Inferior parietal cortex (tissue), 1 donor: ENCODE measurements at regions not wholly inside any gene's neighbourhood (a gene's known extent, or its start where the extent isn't known, plus 50 kb on each side); places are given as distances from the start of the nearest gene placed in this dataset.

Experiments used
- DNase-seq: peaks from one replicate; pipeline ENCODE4 v3.0.0-alpha.2; 2016; ENCODE audit errors: extremely low spot score

GRCh38 chr5:158482125-158482524, 617.6 kb downstream of the EBF1 start:
- no peak for DNase-seq

GRCh38 chr5:158478139-158478538, 619.2 kb upstream of the CLINT1 start:
- no peak for DNase-seq

DNA sequence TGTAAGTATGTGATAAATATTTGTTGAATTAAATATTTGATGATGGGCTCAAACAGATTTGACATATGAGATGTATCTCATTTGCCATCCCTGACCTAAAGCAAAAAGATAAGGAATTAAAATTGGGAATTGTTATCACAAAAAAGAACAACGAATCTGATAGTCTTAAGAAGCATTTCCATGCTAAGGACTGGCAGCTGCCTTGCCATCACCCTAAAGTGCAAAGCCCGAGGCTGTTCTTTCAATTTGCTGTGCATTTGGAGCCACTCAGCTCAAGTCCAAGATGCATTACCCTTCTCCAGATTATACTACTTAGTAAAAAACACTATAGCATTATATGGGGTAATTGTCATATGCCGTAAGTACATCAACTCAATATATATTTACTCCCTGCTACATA, 618.3 kb upstream of the CLINT1 start:
- no peak for DNase-seq

DNA sequence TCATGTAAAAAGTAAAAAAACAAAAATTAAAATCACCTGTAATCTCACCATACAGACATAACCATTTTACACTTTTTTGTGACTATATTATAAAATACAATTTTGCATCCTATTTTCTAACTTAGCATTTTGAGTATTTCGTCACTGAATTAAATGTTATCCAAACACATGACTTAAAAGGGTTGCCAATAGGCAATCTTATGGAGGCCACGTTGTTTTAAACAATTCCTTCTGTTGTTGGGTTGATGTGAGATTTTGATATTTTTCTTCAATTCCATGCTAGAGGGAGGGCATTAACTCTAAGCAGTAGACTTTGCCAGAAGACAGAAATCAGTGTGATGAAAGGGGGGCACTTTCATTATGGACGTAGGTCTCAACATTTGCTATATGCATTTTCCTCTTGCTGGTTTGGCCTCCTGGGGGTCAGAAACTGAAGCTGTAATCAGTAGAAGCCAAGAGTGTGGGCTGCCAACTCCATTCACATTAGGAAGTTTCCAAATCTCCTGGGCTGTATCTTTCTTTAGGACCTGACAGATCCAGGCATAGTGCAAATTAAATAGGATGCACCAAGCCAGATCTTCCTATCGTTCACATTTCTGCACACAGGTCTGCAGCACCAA, 614.2 kb upstream of the CLINT1 start:
- no peak for DNase-seq

DNA sequence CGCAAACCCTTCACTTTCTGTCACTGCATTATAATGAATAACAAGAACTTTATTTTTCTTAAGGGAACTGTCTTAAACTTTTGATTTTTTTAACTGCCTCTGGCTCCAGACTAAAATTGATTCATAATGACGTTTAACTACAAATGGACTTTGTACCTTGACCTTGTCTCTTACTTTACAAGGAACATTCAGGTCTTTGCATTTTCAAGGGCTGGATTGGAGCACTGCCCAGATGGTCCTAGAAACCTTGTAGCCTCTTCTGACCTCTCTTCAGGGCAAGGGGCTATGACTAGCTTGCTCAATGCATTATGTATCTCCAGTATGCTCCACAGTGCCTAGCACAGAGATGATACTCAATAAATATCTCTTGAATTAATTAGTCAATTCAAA, 612.6 kb upstream of the CLINT1 start:
- no peak for DNase-seq

DNA sequence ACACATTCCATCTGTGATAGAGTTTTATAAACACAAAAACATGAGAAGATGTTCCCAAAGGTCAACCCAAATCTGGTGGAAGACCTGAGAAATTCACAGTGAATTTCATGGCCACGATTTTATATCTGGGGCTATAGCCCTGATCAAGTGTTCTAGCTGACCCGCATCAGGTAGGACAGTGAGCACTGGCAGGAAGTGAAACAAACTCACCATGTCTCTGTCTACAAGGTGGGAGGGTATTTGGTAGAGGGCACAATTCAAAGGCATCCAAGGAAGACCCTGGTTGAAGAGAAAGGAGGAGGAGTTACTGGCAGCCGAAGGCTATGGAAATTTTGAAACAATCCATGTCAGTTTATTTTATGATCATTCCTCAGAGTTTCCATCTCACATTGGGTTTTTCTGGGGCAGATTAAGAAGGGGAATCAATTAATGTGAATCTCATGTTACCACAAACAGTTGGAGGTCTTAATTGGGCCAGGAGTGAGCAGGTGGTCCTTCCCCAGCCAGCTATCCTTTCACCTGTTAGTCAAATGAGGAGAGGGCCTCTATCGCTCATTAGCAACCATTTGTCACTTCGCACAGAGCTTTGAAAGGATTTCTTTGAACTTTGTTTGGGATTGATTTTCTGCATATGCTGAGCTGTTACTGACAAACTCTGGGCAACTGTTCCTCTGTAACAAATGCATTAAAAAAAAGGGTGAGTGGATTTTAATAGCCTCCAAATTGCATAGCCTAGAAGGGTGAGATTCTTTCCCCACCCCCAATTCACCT, 612.0 kb upstream of the CLINT1 start:
- DNase-seq = no peak

GRCh38 chr5:158468444-158468843, 609.5 kb upstream of the CLINT1 start:
- DNase-seq = no peak

DNA sequence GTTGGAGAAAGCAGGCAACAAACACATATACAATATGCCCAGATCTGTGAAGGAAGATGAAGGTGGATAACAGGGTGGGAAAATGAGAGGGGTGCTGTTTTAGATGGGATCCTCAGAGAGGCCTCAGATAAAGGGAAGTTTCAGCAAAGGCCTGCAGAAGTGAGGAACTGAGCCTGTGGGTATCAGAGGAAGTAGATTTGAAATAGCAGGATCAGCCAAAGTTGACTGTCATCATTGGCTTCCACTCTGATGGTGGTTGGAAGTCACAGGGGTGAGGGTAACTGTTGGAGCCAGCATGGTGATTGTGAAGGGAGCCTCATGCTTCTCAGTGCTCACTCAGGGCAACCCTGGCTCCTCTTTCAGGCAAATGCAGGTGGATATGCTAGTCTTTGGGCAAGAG, 607.2 kb upstream of the CLINT1 start:
- DNase-seq = no peak

DNA sequence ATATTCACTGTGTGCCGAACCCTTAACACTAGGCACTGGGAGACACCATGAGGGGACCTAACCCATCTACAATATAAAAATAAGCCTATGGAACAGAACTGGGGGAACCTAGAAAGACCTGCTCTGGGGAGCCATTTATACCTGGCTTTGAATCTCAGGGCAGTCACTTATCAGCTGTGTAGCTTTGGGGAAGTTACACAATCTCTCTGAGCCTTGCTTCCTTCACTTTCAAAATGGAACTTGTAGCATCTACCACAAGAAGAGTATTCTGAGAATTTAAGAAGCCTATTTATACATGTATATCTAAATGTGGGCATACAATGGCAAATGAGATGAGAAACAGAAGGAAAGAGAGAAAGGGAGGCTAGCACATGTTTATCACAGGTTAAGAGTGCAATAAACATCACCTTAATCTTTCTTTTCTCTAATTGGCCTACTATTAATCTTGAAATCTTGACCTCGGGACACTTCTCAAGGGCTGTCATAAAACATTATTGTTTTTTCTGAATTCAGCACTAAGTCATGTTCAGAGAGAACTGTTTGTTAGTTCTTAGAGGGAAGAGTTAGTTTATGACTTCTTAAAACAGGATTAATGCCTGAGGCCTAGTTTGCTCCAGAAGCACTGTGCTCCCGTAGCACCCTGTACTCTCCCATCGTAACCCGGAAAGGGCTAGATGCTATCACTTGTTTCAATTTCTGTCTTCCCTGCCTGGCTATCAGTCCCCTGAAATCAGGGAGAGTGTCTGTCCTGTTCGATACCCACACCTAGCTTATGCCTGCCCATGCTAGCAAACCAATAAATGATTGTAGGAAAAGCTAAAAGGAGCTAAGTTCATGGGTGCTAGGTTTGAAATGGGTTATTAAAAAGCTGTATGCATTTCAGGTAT, 606.4 kb upstream of the CLINT1 start:
- DNase-seq = no peak

DNA sequence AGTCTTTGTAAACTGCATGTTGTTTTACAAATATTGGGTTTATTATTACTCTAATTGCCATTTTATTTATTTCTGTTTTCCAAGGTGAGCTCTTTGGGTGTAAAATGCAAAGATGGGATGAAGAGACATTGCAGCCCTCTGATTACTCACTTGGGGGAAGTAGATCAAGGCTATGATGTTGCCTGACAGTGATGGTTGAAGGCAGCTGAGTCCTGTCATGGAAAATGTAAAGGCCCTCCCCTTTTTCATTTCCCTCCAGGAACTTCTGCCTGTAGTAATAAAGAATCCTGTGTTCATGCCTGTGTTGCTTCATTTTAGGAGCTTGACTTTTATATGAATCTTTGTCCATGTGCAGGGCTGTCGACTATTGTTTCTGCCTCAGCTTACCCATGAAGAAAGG, 605.4 kb upstream of the CLINT1 start:
- DNase-seq = no peak

DNA sequence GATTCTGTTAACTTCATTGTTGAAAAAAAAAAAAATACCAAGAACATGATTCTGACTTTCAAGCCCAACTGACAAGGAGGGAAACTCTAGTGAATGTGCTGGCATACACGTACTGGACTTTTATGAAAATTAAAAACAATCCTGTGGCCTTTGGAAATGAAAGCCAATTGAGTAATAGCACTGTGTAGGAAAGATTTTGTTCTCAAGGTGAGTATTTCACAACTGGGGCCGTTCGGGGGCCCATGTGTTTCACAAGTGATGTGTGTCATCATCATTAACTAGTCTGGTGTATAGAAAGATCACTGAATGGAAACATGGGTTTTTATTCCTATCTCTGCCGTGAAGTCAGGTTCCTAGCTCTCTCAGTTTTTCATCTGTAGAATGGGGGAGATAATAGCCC, 605.0 kb upstream of the CLINT1 start:
- no peak for DNase-seq

- DNase-seq = no peak
Measured at GRCh38 chr5:158463188-158463587, 604.2 kb upstream of the CLINT1 start.

DNA sequence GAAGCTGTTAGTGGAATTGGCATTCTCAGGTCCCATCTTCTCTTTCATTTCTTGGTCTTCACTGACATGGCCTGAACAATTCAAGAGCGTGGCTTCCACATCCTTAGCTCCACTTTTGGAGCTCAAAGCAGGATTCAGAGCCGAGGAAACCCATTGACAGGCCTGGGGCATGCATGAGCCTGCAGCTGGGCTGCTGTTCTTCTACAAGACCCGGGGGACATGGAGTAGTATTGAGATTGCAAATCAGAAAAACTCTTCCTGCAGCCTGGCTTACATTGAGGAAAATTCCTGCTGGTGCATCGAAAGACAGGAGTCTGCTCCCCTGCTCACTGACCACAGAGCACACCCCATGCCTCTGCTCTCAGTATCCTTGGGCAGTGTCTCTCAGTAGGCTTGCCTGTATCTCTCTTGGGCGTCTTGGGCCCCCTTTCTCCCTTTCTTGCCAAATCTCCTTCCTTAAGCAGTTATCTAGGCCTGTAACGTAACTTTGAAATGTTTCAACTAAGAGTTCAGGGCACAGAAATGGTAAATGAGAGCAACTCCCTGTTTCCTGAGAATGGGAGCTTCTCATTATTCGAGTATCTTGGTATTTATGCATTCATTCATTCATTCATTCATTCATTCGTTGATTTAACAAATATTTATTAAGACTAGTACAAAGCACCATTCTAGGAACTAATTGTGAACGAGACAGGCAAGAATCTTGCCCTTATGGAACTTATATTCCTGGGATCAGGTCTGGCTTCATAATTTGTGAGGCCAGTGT, 603.6 kb upstream of the CLINT1 start:
- DNase-seq = no peak

DNA sequence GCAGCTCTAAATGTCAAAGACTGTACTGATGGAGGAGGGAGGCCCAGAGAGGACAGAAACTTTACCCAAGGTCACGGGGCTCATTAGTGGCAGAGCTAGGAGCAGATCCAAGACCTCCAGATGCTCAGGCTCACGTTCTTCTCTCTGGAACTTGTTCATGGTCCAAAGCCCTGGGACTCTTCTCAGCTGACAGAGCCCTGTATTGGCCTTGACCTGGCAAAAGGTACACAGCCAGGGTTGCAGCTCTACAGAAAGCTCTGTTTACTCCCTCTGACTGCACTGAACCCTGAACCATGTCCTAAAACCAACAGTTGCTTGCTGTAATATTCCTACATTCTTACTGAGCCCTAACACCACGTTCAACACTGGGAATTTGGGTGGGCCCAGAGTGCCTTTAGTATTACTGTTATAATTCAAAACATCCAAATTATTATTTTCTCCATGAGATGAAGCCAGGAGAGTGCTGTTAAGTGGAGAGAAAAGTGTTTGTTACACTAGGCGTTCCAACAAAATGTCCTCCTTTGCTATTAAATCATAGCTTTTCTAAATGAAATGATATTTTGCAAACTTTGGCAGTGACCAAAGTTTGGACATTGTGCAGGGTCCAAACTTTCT, 602.4 kb upstream of the CLINT1 start:
- no peak for DNase-seq

DNA sequence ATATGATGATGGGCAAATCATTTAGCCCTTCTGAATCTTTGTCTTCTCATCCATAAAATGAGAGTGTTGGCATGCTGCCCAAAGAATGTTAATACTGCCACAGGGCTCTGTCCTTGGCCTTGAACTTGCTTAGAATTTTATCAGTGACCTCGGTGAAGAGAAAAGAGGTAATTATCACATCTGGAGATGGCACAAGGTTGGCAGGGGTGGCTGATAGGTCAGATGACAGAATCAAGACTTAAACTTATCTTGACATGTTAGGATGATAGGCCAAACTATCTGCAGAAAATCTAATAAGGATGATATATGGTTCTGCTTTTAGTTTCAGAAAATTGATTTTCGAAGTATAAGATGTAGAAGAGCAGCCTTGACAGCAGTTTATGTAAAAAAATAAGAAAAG, 599.1 kb upstream of the CLINT1 start:
- DNase-seq = no peak

DNA sequence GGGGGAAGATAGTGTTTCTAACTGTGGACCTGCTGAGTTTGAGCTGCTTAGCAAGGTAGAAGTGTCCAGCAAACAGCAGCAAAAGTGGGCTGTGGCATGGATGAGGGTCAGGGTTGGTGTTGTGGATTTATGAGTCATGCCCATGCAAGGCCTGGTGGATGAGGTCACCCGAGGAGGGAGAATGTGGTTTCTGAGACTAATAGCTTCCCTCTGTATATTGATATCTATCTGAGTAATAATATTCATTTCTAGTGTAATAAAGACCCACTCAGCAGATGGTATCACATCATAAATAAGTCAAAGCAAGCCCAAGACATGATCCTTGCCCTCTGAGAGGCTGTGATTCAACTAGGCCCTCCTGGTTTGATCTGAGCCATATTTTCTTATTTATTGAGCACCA, 597.8 kb upstream of the CLINT1 start:
- no peak for DNase-seq

DNA sequence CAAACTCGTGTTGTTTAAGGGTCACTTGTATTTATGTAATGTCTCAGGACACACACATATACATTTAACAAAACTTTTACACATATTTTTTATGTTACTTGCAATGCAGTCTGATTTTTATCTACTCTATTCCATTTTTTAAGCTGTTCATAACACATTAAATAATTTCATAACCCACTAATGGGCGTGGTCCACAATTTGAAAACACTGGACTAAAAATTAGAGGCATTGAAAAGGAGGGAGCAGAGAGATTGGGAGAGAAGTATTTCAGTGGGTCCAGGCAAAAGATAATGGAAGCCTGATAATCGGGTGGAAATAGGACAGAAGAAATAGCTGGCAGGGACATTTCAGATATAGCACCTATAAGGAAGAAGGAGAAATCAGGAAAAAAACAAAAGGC, 597.3 kb upstream of the CLINT1 start:
- no peak for DNase-seq

DNA sequence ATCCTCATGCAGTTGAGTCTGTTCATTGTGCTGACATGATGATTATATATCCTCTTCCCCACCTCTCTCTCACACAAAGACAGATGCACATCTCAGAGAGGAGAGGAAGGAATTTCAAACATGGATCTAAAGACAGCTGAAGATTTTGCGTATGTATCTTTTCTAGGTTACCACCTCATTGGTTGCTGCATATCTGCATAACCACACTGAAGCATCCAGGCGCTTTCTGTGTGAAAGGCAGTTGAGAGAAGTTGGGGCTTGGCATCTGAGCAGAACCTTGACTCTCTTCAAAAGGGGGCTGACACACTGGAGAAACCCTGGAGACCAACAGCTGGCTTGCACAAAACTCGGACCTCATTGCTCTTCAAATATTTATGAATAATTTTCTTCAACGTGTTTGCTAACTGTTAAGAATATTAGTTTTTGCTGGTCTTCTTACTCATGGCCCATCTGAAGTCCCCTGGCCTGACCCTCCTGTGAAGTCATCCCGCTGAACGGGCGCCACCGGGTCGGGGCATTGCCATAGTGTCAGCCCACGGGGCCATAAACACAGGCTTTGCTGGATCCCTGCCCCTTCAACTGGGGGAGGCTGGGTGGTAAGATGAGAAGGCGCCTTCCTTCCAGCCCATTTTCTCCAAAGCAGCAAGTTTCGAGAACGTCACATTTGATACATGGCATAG, 593.2 kb upstream of the CLINT1 start:
- DNase-seq = no peak

DNA sequence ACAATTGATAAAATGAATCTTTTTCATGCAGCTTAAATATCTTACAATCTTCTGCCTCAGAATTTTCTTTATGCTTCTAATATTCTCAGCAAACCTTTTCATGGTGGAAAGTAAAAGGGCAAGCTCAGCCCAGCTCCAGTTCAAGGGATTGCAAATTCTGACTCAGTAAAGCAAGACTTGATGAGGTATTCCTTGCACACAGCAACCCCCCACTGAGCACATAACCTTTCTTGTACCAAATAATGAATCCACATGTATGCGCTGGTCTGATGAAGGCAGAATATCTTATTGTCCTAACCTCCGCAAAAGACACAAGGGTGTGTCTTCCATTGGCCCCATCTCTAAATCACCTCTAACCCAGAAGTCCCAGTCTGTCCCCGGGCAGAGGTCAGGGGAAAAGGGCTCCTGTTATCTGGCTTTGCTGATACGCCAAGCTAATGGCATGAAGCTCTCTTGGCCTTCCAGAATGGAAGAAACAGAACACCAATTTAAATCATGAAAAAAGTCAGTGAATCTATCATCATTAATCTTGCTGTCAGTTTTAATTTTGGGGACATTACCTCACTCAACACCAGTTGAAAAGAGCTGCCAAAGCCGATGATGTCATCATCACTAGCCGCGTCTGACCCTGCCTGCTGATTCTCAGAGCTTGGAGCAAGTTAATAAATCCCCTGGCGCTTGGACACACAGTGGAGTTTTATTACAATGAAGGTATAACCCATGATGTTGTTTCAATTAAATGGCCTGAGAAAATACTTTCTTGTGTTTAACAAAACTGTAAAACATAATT, 592.5 kb upstream of the CLINT1 start:
- no peak for DNase-seq

- DNase-seq = no peak
Measured at GRCh38 chr5:158450751-158451171, 591.8 kb upstream of the CLINT1 start.
